H1 (cell line): ENCODE measurements at regions not wholly inside any gene's neighbourhood (a gene's known extent, or its start where the extent isn't known, plus 50 kb on each side); places are given as distances from the start of the nearest gene placed in this dataset.

Experiments
- BACH1 ChIP-seq: IDR thresholded peaks from 2 replicates; pipeline ENCODE4 v1.6.1; 2012; ENCODE audit warnings: low read length, improper control_type of control experiment
- HDAC2 ChIP-seq, 2 experiments: fragments of 300-600 bp in 1 of 2; sonication (generic) in 1 of 2; IDR thresholded peaks; 2 replicates each; pipeline ENCODE4 v1.6.1; 2011 to 2012; ENCODE audit warnings: low read depth in 2 of 2, low read length in 2 of 2, mild to moderate bottlenecking in 2 of 2, moderate library complexity in 2 of 2, borderline replicate concordance in 1 of 2, inconsistent platforms in 1 of 2
- KDM4A ChIP-seq: IDR thresholded peaks from one replicate; pipeline ENCODE4 v1.7.1; 2012; ENCODE audit warnings: low read depth, mild to moderate bottlenecking, moderate library complexity, low read length, inconsistent platforms; ENCODE audit not compliant: severe bottlenecking
- SIN3A ChIP-seq, 2 experiments: IDR thresholded peaks in 1 of 2; conservative IDR thresholded peaks in 1 of 2; 2 replicates each; pipeline ENCODE4 v1.6.1; 2011 to 2012; ENCODE audit warnings: low read length in 2 of 2, improper control_type of control experiment in 1 of 2, low read depth in 1 of 2, mild to moderate bottlenecking in 1 of 2
- SIRT6 ChIP-seq: IDR thresholded peaks from one replicate; pipeline ENCODE4 v1.7.1; 2012; ENCODE audit warnings: low read length, inconsistent platforms
- SP1 ChIP-seq: IDR thresholded peaks from 2 replicates; pipeline ENCODE4 v1.6.1; 2011; ENCODE audit warnings: low read depth, low read length
- TAF1 ChIP-seq: IDR thresholded peaks from 2 replicates; pipeline ENCODE4 v1.6.1; 2011; ENCODE audit warnings: mild to moderate bottlenecking, low read depth, low read length
- TF ChIP-seq, protein P1 (sequence below): IDR thresholded peaks from 2 replicates; pipeline ENCODE4 v1.6.1; 2011; ENCODE audit warnings: low read depth, mild to moderate bottlenecking, low read length; ENCODE audit not compliant: insufficient read depth
- TF ChIP-seq, protein P2 (sequence below): IDR thresholded peaks from 2 replicates; pipeline ENCODE4 v1.6.1; 2012; ENCODE audit warnings: inconsistent platforms
- TF ChIP-seq, protein P3 (sequence below): IDR thresholded peaks from 2 replicates; pipeline ENCODE4 v1.6.1; 2012; ENCODE audit warnings: low read length, inconsistent platforms

DNA sequence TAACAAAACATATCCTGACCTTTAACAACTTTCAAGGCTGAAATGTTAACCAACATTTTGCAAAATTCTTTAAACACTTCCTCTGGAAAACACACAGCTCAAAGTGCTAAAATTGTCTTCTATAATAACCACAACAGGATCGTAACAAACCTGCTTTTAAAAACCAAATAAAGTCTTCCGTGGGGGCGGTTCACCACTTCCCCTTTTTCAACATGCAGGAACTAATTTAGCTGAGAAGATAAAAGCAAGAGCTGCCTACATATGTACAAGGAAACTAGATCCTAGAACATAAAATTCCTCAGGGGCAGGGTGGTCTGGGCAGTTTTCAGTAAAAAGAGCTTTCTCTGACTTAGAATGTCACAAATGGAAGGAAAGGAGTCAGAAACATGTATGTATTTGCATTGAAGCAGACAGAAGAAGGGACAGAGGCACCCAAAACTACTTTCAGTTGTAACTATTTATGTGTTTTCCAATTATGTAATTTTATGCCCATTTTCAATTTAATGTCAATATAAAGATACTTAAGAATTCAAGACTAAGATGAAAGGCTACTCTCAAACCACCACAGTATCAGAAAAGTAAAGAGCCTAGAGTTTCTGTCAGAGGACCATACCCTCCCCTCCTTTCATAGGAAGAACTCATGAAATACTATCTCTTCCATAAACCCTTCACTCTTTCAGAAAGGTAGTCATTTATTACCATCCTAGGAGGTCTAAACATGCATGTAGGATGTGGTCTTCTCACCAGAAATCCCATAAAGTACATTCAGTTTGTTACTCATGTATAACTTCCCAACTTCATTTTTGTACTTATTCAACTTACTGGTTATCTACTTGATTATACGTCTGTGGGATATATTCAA lies 185.9 kb upstream of the RASA1 start (continued):
- TF ChIP-seq, protein P1, sequence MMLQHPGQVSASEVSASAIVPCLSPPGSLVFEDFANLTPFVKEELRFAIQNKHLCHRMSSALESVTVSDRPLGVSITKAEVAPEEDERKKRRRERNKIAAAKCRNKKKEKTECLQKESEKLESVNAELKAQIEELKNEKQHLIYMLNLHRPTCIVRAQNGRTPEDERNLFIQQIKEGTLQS: no peak
- no peak for TF ChIP-seq TAF1
- TF ChIP-seq SP1: no peak
- TF ChIP-seq, protein P2, sequence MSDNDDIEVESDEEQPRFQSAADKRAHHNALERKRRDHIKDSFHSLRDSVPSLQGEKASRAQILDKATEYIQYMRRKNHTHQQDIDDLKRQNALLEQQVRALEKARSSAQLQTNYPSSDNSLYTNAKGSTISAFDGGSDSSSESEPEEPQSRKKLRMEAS: no peak
- no peak for TF ChIP-seq SIRT6
- TF ChIP-seq BACH1: no peak
- TF ChIP-seq, protein P3, sequence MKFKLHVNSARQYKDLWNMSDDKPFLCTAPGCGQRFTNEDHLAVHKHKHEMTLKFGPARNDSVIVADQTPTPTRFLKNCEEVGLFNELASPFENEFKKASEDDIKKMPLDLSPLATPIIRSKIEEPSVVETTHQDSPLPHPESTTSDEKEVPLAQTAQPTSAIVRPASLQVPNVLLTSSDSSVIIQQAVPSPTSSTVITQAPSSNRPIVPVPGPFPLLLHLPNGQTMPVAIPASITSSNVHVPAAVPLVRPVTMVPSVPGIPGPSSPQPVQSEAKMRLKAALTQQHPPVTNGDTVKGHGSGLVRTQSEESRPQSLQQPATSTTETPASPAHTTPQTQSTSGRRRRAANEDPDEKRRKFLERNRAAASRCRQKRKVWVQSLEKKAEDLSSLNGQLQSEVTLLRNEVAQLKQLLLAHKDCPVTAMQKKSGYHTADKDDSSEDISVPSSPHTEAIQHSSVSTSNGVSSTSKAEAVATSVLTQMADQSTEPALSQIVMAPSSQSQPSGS: no peak
- TF ChIP-seq HDAC2 (IDR thresholded peaks at IDR 0.05; ENCODE audit: borderline replicate concordance in 1 of 2, low read depth in 2 of 2, low read length in 2 of 2): no peak
- no peak for TF ChIP-seq SIN3A (conservative IDR thresholded peaks at IDR 0.05 in 1 of 2, IDR thresholded peaks at IDR 0.05 in 1 of 2; ENCODE audit: low read depth in 1 of 2, low read length in 2 of 2)
- no peak for TF ChIP-seq KDM4A
